ENCODE measurements at regions not wholly inside any gene's neighbourhood (a gene's known extent, or its start where the extent isn't known, plus 50 kb on each side); places are given as distances from the start of the nearest gene placed in this dataset.

GRCh38 chr3:144762091-144762490 is 790.5 kb downstream of the DIPK2A start:
- TF ChIP-seq CTCF (optimal IDR thresholded peaks at IDR 0.05 in 1 of 3, IDR thresholded peaks at IDR 0.05 in 1 of 3, conservative IDR thresholded peaks at IDR 0.05 in 1 of 3; ENCODE audit: extremely low read depth in 1 of 3, insufficient read depth in 2 of 3, low read length in 3 of 3) (no peak), EZH2 (IDR thresholded peaks at IDR 0.05; ENCODE audit: low read length) (no peak)
